ENCODE measurements at regions not wholly inside any gene's neighbourhood (a gene's known extent, or its start where the extent isn't known, plus 50 kb on each side); places are given as distances from the start of the nearest gene placed in this dataset.

DNA sequence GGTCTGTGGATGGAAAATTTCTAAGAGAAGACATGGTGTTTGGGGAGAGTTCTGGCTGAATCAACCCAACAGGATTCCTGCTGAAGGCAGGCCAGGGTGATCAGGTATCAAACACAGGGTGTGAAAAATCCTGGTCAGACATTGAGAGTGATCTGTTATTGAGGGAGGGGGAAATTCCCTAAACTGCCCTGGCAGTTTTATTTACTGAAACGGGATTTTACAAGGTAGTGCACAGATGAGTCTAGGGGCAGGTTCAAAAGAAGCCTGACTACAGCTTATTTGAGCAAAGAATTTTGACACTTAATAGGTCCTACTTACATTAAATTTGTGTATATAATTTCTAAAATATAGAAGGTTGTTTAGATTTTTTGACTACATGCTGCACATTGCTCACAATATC lies 569.4 kb upstream of the RGS18 start:
- TF ChIP-seq PPARA (CRISPR knock-in tag; IDR thresholded peaks at IDR 0.05; ENCODE audit: borderline replicate concordance) (no peak), RARB (CRISPR knock-in tag; IDR thresholded peaks at IDR 0.05) (no peak), ARNTL (CRISPR knock-in tag; IDR thresholded peaks at IDR 0.05; ENCODE audit: borderline replicate concordance, low read depth) (no peak), TCF4 (CRISPR knock-in tag; IDR thresholded peaks at IDR 0.05; ENCODE audit: borderline replicate concordance) (no peak), OSR1 (CRISPR knock-in tag; IDR thresholded peaks at IDR 0.05) (no peak), ESRRG (CRISPR knock-in tag; IDR thresholded peaks at IDR 0.05) (no peak), ZFP3 (CRISPR knock-in tag; IDR thresholded peaks at IDR 0.05) (no peak), ZNF8 (CRISPR knock-in tag; IDR thresholded peaks at IDR 0.05) (no peak), ISL1 (CRISPR knock-in tag; IDR thresholded peaks at IDR 0.05) (no peak)
- TF ChIP-seq, protein P1, sequence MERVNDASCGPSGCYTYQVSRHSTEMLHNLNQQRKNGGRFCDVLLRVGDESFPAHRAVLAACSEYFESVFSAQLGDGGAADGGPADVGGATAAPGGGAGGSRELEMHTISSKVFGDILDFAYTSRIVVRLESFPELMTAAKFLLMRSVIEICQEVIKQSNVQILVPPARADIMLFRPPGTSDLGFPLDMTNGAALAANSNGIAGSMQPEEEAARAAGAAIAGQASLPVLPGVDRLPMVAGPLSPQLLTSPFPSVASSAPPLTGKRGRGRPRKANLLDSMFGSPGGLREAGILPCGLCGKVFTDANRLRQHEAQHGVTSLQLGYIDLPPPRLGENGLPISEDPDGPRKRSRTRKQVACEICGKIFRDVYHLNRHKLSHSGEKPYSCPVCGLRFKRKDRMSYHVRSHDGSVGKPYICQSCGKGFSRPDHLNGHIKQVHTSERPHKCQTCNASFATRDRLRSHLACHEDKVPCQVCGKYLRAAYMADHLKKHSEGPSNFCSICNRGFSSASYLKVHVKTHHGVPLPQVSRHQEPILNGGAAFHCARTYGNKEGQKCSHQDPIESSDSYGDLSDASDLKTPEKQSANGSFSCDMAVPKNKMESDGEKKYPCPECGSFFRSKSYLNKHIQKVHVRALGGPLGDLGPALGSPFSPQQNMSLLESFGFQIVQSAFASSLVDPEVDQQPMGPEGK (CRISPR knock-in tag; IDR thresholded peaks at IDR 0.05; ENCODE audit: borderline replicate concordance), result no peak
- TF ChIP-seq, protein P2, sequence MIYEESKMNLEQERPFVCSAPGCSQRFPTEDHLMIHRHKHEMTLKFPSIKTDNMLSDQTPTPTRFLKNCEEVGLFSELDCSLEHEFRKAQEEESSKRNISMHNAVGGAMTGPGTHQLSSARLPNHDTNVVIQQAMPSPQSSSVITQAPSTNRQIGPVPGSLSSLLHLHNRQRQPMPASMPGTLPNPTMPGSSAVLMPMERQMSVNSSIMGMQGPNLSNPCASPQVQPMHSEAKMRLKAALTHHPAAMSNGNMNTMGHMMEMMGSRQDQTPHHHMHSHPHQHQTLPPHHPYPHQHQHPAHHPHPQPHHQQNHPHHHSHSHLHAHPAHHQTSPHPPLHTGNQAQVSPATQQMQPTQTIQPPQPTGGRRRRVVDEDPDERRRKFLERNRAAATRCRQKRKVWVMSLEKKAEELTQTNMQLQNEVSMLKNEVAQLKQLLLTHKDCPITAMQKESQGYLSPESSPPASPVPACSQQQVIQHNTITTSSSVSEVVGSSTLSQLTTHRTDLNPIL (CRISPR knock-in tag; IDR thresholded peaks at IDR 0.05; ENCODE audit: low read depth), result no peak

Data from SK-N-SH treated with all-trans-retinoic acid at 6 μM for 48 hours (cell line).